ENCODE measurements at regions not wholly inside any gene's neighbourhood (a gene's known extent, or its start where the extent isn't known, plus 50 kb on each side); places are given as distances from the start of the nearest gene placed in this dataset.

- no peak for TF ChIP-seq PHB2 (IDR thresholded peaks at IDR 0.05; ENCODE audit: low read depth)
- TF ChIP-seq FOS (IDR thresholded peaks at IDR 0.05; ENCODE audit: extremely low read depth, insufficient read length) = no peak
- no peak for TF ChIP-seq TCF7 (IDR thresholded peaks at IDR 0.05; ENCODE audit: borderline replicate concordance)
- TF ChIP-seq POLR2AphosphoS5 (IDR thresholded peaks at IDR 0.05; ENCODE audit: control insufficient read depth, insufficient read depth, low read depth, low read length) = no peak
- no peak for TF ChIP-seq GATAD2A (IDR thresholded peaks at IDR 0.05)
- no peak for TF ChIP-seq CTCF (IDR thresholded peaks at IDR 0.05 in 2 of 3, conservative IDR thresholded peaks at IDR 0.05 in 1 of 3; ENCODE audit: insufficient read depth in 2 of 3, low read depth in 1 of 3, low read length in 3 of 3)
- TF ChIP-seq CAMTA2 (CRISPR knock-in tag; conservative IDR thresholded peaks at IDR 0.05) = no peak
- no peak for TF ChIP-seq RB1 (IDR thresholded peaks at IDR 0.05; ENCODE audit: low read depth)
- no peak for TF ChIP-seq POLR2A (conservative IDR thresholded peaks at IDR 0.05)
- TF ChIP-seq TBP (optimal IDR thresholded peaks at IDR 0.05; ENCODE audit: low read depth, low read length) = no peak
- no peak for TF ChIP-seq EZH2 (IDR thresholded peaks at IDR 0.05; ENCODE audit: borderline replicate concordance, low read depth, low read length)
Observed at GRCh38 chr1:173118404-173118803, 67.7 kb upstream of the TNFSF18 start.

All from K562 (cell line).